ENCODE measurements at regions not wholly inside any gene's neighbourhood (a gene's known extent, or its start where the extent isn't known, plus 50 kb on each side); places are given as distances from the start of the nearest gene placed in this dataset.

DNA sequence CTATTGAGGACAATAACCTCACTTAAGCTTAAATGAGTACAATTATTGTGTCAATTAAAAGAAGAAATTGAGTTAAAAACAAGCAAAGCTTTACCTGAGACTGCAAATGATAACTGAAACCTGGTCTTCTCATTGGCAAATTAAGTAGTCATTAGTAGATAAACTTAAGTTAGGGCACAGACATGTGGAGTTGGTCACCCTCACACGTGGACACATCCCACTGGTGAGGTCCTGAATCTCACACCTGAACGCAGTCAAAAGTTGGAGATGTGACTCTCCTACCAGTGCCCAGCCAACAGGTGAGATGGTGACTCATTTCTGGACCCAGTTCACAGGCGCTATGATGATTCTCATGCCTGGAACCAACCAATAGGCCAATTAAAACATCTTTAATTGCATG lies 311.6 kb downstream of the FOXL1 start:
- no peak for DNase-seq

DNA sequence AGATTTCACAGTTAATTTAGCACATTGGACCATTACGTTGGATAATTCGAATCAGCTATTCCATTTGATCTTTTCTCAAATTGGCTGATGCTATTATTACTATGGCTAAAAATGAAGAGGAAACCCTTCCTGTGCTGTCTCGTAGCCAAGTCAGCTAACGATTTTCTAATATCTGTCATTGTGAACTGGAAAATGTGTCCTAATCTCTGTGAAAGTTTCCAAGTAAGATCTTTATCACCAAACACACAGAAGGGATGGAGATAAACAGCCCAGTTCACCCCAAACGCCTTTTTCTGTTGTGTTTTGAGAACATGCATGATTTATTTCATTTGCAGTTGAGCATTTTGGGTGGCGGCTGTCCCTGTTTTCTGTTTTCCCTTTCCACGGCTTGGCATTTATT lies 312.8 kb downstream of the FOXL1 start:
- no peak for DNase-seq

DNA sequence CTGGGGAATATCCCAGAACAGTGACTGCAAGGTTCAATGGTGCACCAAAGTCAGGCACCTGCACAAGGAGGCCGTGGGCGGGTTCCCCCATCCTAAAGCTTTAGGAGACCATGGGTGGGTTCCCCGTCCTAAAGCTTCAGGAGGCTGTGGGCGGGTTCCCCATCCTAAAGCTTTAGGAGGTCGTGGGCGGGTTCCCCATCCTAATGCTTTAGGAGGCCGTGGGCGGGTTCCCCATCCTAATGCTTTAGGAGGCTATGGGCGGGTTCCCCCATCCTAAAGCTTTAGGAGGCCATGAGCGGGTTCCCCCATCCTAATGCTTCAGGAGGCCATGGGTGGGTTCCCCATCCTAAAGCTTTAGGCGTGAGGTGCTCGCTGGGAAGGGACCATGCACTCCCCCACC lies 313.3 kb downstream of the FOXL1 start:
- DNase-seq, result no peak

DNA sequence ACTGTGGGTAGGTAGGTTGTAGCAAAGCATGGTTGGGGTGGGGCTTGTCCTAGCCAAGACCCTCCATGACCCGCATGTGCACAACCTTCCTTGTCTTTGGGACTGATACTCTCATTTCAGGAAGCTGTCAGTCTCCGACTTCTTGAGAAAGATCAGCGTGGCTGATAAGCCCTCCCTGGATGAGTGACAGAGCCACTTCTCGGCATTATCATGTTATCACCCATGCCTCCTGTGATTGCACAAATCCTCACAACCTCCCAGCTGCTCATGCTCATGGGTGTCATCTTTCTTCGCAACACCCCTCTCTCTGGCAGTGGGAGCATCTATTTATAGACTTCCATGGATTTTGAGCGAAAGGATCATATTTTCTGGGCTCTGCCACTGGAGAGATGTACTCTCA lies 314.2 kb downstream of the FOXL1 start:
- no peak for DNase-seq

DNA sequence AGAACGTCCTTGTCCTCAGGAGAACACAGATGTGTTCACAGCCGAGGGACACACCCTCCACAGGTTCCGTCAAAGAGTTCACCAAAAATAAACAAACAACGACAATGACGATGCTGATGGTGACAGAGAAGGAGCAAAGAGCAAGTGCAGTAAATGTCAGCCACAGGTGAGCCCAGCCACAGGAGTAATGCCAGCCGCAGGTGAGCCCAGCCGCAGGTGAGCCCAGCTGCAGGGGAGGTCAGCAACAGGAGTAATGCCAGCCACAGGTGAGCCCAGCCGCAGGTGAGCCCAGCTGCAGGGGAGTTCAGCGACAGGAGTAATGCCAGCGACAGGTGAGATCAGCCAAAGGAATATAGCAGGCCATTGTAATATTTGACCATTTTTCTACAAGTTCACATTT lies 315.2 kb downstream of the FOXL1 start:
- no peak for DNase-seq

DNA sequence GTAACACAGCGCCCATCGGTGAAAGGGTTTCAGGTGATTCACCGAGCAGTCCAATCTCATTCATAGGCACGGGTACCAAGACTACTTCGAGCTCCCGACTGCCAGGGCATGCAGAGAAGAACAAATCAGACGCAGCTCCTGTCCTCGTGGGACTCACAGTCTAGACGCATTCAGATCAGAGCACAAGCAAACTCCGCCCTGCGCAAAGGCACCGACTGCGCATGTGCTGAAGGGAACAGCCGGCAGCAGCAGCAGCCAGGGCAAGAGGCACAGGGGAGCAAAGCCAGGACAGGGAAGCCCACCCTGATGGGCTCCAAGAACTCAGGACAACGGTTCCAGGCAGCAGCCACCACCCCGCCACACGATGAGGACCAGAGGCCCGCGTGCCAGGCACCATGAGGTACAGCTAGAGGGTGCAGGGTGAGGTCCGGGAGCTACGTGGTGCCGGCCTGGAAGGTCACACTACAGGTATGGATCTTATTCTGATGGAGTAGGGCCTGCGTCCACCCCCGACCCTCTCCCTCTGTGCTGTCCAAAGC lies 315.7 kb downstream of the FOXL1 start:
- no peak for DNase-seq

DNA sequence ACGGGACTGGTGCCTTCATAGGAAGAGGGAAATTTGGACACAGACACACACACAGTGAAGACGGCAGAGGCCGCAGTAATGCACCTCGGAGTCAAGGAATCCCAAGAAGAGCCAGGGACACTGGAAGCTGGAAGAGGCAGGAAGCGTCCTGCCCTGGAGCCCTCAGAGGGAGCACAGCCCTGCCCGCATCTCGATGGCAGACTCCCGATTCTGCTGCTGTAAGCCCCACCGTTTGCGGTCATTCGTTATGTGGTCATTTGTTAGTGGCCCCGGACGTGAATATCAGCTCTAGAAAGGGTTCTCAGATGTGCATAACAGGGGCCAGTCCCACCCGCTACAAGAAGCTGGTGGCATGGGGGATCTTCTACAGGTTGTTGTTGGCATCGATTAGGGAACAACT lies 316.6 kb downstream of the FOXL1 start:
- DNase-seq, result no peak

DNA sequence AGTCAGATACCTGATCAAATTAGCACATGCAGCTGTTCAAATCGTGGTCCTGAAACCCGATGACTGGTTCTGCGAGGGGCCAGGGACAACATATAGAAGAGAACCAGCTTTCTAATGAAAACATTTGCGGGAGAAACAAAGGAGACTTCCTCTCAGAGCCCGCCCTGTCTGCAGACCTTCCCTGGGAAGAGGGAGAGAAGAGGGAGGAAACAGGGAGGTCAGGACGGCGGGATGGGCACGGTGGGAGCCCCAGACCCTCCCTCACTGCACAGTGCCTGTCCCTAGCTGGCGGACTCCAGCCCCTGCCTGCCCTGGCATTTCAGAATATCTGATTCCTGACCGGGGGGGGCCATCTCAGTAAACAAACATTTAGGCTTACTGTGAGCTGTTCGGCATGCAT lies 317.3 kb downstream of the FOXL1 start:
- no peak for DNase-seq

DNA sequence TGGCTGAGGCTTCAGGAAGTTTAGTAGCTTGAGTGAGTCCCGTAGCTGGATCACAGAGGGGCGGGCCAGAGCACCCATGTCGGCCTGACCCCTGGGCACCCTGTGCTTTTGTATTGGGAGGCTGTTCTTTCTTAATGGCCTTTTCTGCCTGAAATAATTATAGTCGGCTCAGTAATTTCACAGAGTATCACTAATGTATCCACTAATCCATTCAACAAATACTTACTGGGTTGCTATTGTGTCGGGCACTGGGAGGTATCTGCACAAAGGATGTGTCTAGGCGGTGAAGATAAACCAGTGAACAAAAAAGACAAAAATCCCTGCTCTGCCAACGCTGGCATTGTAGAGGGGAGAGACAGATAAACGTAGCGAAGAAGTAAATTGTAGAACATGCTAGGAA lies 318.6 kb downstream of the FOXL1 start:
- no peak for DNase-seq

DNA sequence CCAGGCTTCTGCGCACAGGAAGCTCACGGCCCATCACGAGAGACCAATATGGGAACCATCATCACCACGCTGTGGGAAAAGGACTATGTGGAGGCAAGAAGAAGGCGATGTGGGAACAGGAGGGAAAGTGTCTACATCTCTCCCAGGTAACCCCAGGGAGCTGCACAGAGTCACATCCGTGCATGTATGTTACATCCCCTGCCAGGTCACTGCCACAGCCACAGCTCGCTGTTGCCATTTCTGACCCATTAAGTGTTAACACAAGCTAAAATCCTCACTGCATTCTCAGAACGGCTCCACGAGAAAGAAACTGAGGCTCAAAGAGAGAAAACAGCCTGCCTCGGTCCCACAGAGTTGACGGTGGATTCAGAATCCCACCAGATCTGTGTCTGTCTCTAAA lies 319.1 kb downstream of the FOXL1 start:
- no peak for DNase-seq

DNA sequence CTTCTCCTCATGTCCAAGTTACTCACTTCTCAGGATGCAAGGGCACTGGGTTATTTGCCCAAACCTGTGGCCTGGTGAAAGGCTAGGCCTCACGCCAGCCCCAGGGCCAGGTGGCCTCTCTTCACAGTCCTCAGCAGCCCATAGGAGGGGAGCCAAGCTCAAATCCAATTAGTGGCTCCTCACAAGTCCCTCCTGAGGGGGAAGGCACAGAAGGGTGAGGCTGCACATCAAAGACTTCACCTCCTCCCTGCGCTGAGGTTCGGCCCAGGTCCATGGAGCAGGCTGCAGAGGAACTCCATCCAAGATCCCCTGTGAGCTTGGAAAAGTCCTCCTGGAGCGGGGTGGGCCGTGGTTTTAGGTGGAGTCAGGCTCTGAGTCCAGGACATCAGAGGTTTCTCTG lies 320.0 kb downstream of the FOXL1 start:
- no peak for DNase-seq

DNA sequence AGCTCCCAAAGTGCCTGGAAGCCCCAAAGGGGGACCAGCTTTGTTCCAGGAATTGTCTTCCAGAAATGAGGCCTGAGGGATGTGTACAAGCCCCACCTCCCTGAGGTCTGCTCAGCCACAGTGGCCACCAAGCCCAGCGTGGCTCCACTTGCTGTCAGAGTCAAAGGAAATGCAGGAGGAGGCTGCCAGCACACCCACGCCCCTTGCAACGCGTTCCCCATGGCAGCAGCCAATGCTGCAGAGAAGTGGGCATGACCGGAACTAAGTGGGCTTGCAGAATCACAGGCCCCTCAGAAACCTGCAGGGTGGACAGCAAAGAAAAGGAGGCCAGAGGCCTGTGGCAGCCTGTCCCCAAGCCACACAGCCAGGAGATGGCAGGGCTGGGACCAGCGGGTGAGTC lies 320.8 kb downstream of the FOXL1 start:
- DNase-seq, result peak; percentile 26

DNA sequence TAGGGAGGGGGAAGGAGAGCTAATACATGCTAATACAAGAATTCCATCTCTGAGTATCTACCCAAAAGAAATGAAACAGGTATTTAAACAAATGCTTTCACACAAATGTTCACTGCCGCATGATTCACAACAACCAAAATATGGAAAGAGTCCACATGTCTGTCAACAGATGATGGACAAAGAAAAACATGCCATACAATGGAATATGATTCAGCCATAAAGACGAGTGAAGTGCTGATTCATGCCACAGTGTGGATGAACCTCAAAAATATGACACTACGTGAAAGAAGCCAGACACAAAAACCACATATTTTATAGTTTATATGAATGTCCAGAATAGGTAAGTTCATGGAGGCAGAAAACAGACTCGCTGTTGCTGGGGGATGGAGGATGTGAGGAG lies 321.4 kb downstream of the FOXL1 start:
- DNase-seq, result peak; percentile 76

DNA sequence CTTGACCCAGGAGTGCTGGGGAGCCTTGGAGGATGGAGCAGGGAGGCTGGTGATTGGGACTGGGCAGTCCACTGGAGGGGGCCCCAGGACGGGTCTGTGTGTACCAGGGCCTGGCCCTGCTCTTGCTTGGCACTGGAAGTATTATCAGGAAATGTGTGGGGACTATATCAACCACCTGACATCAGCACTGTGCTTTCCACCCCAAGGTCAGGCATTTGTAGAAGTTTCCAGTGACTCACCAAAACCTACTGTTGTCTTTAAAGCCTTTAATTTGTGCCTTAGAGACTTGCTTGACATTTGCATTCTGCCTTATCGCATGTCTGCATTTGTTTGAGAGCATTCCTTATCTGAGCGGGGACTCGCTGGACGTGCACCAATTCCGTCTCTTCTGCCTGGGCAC lies 323.1 kb downstream of the FOXL1 start:
- DNase-seq, result peak; percentile 29

DNA sequence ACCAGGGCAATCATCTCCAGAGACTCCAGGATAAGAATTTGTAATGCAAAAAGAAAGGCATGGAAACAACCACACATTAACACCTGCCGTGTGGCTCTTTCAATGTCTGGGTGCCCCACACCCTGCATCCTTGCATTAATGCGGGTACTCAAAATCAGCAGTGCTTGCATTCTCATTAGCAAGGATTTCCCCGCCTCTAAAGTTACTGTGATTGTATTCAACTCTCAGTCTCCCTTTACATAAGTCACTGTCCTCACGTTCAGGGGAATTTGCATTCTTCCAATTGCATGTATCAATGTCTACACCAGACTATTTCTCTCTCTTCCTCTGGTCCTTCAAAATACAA lies 324.3 kb downstream of the FOXL1 start:
- no peak for DNase-seq

DNA sequence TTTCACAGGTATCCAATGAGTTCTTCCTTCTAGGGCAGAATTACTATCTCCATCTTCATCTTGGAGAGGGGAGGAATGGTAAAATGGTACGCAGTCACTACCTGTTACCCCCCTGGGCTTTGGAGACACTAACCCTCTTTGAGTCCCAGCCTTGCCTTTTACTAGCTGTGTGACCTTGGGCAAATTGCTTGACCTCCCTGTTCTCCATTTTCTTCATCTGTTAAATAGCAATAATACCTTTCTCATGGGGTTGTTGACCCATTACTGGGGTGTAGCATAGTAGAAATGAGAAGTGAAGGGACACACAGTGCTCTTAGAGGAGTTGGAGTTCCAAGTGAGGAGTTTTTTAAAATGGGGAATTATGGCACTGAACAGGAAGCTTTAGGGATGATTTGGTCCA lies 324.7 kb downstream of the FOXL1 start:
- DNase-seq, result no peak

DNA sequence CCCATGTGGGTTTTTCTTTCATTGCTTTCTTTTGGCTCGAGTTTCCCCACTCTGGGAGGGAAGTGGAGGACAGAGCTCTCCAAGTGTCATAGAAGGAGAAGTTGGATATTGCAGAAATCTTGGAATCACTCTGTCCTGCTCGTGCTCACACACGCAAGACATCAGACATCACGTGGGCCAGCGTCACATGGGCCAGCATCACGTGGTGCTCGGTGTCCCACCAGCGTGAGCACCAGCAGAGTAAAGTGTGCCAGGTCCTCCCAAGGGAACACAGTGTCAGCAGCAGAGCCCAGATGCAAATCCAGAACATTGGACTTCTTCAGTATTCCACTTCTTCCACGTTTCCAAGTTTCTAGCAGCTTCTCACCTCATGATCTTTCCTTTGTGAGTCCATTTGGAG lies 327.0 kb downstream of the FOXL1 start:
- DNase-seq, result no peak

DNA sequence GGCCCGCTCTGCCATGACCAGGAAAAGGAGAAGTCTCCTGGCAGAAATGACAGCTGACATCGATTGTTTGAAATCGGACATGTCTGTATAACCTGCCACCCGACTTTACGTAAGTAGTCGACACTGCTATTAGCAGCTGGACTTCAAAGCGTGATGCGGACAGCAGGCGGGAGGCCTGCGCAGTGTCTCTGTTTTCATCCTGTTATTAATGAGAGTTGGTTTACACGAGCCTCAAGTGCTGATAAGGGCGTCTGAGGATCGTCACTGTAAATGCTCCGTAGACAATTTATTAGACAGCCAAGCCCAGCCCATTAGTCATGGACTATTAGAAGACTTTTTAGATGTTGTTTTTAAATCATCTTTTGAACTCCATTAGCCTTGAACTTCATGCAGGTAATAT lies 328.3 kb downstream of the FOXL1 start:
- DNase-seq, result no peak

DNA sequence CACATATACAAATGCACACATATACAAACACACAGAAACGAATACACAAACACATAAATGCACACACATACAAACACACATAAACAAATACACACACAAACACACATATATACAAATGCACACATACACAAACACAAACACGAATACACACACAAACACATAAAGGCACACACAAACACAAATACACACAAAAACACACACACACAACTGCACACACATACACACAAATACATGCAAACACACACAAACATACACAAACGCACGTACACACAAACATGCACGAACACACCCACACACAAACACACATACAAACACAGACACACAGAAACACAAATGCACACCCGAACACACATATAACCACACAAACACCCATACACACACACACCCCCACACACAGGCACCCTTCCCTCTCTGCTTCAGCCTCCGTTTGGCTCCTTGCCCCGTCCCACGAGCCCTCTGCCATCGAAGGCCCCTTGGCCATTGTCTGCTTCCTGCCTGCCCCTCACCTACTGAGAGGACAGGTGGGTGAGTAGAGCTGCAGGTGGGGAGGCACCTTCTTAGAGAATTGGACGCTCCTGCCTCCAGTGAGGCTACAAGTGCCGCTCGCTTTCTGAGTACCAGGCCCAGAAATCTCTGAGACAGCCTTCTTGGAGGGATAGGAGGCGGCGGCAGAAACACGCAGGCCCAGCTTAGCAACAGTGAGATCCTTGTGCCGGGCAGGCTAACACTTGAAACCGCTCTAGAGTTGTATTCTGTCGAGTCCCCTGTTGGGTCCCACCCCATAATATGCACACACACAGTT lies 331.2 kb downstream of the FOXL1 start:
- DNase-seq, result no peak

DNA sequence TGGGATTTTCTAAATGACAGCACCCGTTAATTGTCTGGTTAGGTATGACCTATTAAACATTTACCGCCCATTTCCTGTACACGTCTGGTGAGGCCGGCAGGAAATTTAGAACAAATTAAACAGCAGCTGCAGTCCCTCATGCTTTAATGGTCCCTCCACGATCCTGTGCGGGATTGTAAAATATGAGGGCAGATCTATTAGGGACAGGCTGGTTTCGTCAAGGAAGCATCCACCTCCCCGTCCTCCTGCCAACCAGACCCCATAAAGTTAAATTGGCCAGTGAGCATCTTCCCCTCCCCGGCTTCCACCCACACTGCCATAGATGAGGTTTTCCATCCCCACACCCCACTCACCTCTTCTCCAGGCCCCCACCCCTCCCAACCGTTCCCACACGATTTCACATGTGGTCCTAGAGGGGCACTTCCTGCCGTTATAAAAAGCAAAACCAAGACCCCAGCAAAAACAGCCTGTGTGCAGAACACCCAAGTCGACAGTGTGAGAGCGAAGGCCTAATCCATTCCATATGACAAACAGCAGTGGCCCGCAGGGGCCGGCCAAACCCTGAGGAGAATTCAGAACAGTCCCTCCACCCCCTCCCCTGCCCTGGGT lies 331.9 kb downstream of the FOXL1 start:
- DNase-seq, result peak; percentile 56

DNA sequence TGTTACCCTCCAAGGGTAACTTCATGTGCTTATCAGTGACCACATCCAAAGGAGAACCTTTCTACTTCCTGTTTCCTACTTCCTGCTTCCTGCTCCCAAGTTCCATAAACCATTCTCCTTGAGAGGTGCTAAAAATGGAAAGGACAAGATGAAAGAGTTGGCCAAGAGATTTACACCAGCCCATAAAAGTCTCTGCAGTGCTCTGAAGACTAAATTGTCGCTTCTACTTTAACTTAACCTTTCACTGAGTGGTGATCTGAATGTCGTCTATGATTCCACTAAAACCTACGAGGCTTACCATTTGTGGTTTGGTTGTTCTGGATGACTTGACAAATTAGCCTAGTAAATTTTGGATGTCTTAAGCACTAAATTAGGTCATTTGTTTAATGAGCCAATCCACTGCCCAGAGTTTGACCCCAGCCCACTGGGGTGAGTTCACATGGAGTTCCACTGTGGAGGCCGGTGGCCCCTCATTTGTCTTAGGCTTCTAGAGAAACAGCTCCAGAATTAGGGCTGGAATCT lies 333.1 kb downstream of the FOXL1 start:
- no peak for DNase-seq

DNA sequence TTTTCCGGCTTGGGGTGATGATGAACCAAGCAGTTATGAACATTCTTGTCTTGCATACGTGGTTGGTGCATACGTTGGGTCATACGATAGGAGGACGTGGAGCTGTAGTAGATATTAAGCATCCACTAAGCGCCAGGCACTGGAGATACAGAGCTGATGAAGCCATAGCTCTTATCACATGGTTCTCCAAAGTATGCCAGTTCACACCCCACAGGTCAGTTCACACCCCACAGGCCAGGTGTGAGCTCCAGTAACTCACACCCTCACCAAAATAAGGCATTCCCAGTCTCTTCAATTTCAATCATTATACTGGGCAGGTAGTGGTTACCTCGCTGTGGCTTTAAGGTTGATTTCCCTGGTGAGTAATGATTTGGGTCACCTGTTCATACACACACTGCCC lies 335.5 kb downstream of the FOXL1 start:
- DNase-seq, result no peak

DNA sequence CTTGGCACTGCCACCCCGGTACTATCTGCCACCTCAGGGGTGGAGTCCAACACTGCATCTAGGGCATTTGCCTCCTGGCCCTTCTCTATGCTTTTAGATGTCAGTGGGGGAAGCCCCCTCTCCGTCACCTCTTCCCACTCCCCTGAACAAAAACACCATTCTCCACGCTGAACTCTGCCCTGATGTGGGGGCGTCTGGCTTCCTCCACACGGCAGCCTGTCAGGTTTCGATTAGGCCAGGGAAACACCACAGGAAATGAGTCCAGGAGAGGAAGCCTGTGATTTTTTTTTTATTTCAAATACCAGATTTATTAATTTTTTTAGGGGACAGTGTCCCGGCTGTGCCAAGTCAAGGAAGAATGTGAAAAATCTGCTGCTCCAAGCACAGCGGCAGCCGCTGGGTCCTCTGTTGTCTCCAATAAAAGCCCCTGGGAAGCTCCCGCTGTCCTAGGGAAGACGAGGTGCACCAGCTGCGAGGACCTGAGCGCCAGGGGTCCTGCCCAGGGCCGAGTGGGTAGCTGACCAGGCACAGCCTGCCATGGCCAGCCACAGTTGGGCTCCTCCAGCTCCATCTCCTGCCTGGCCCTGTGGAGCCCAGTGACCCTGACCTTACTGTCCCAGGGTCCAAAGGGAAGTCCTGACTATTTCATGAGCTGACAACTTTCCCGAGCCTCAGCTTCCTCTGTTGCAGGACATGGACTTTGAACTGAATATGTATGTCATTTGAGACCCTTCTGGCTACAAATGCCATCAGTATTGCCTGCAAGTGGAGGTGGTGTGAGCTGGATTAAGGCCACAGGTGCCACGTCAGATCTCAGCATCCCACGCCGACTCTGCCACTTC lies 336.7 kb downstream of the FOXL1 start:
- DNase-seq, result no peak

All from fibroblast of skin of scalp (primary cell).